HG02798 (cell line): ENCODE measurements at regions not wholly inside any gene's neighbourhood (a gene's known extent, or its start where the extent isn't known, plus 50 kb on each side); places are given as distances from the start of the nearest gene placed in this dataset.
A peak's percentile ranks its signal among the peaks of the same experiment; 100 is the strongest.
"Not testable (repeated sequence)": the region's sequence is repeated elsewhere in the genome, so short reads cannot be mapped to it uniquely, and the experiment has no call there.

ENCODE experiments used
- ATAC-seq: cut with Tn5 transposase; IDR thresholded peaks from one replicate; pipeline ENCODE4 v1.9.1; 2021; ENCODE audit warnings: mild to moderate bottlenecking; ENCODE audit not compliant: unreplicated experiment, poor library complexity

GRCh38 chr6:144561455-144562043 lies 276.4 kb downstream of the UTRN start:
- no peak for ATAC-seq

GRCh38 chr6:144564202-144564601 lies 279.1 kb downstream of the UTRN start:
- no peak for ATAC-seq

GRCh38 chr6:144566868-144567615 lies 281.9 kb downstream of the UTRN start:
- no peak for ATAC-seq

GRCh38 chr6:144568241-144568640 lies 283.1 kb downstream of the UTRN start:
- ATAC-seq, result no peak

GRCh38 chr6:144572541-144572940 lies 287.4 kb downstream of the UTRN start:
- ATAC-seq, result not testable (repeated sequence)

- no peak for ATAC-seq
These were observed 289.7 kb downstream of the UTRN start for GRCh38 chr6:144574796-144575195.

- ATAC-seq, result no peak
These were observed 290.2 kb downstream of the UTRN start for GRCh38 chr6:144575327-144575726.

GRCh38 chr6:144576871-144577270 lies 291.7 kb downstream of the UTRN start:
- ATAC-seq, result no peak

- ATAC-seq, result no peak
These were observed 293.5 kb downstream of the UTRN start for GRCh38 chr6:144578385-144579350.

- ATAC-seq, result no peak
These were observed 294.9 kb downstream of the UTRN start for GRCh38 chr6:144580039-144580438.

GRCh38 chr6:144580771-144581170 lies 295.6 kb downstream of the UTRN start:
- no peak for ATAC-seq

- ATAC-seq, result peak; percentile 31
These were observed 296.8 kb downstream of the UTRN start for GRCh38 chr6:144581812-144582537.

- peak; percentile 93 for ATAC-seq
These were observed 297.9 kb downstream of the UTRN start for GRCh38 chr6:144582939-144583613.

GRCh38 chr6:144583614-144583954 lies 298.4 kb downstream of the UTRN start:
- ATAC-seq, result no peak

GRCh38 chr6:144585217-144585814 lies 300.2 kb downstream of the UTRN start:
- ATAC-seq, result no peak

GRCh38 chr6:144586986-144587385 lies 301.9 kb downstream of the UTRN start:
- ATAC-seq, result no peak

GRCh38 chr6:144588697-144589325 lies 303.7 kb downstream of the UTRN start:
- ATAC-seq, result peak; percentile 43

- no peak for ATAC-seq
These were observed 305.4 kb downstream of the UTRN start for GRCh38 chr6:144590532-144590931.

GRCh38 chr6:144593392-144593791 lies 308.3 kb downstream of the UTRN start:
- no peak for ATAC-seq
